Neuronal stem cell (in vitro differentiated cells): ENCODE measurements at regions not wholly inside any gene's neighbourhood (a gene's known extent, or its start where the extent isn't known, plus 50 kb on each side); places are given as distances from the start of the nearest gene placed in this dataset.

Experiments used
- DNase-seq: peaks from one replicate; pipeline ENCODE4 v3.0.0-alpha.2; 2013; ENCODE audit warnings: low spot score
- H2AFZ ChIP-seq: one replicate; pipeline ENCODE4 v1.6.1; 2013; ENCODE audit warnings: mild to moderate bottlenecking, low read length, inconsistent platforms
- H2AK5ac ChIP-seq: 2 replicates; pipeline ENCODE4 v1.6.1; 2013; ENCODE audit warnings: low read depth, mild to moderate bottlenecking, inconsistent platforms, low read length, moderate library complexity, mixed read lengths
- H2BK120ac ChIP-seq: 2 replicates; pipeline ENCODE4 v1.6.1; 2013; ENCODE audit warnings: low read depth, mild to moderate bottlenecking, inconsistent platforms, low read length, moderate library complexity, mixed read lengths
- H2BK12ac ChIP-seq: one replicate; pipeline ENCODE4 v1.6.1; 2013; ENCODE audit warnings: low read length, inconsistent platforms
- H2BK15ac ChIP-seq: 2 replicates; pipeline ENCODE4 v1.6.1; 2013; ENCODE audit warnings: mild to moderate bottlenecking, low read length, inconsistent platforms, mixed read lengths
- H2BK5ac ChIP-seq: one replicate; pipeline ENCODE4 v1.6.1; 2013; ENCODE audit warnings: inconsistent platforms, mild to moderate bottlenecking, low read length, moderate library complexity
- H3K14ac ChIP-seq: one replicate; pipeline ENCODE4 v1.6.1; 2013; ENCODE audit warnings: low read length, inconsistent platforms
- H3K18ac ChIP-seq: 2 replicates; pipeline ENCODE4 v1.6.1; 2013; ENCODE audit warnings: low read length, inconsistent platforms
- H3K23ac ChIP-seq: 2 replicates; pipeline ENCODE4 v1.6.1; 2013; ENCODE audit warnings: low read depth, mild to moderate bottlenecking, mixed read lengths, low read length, inconsistent platforms; ENCODE audit not compliant: poor library complexity
- H3K27ac ChIP-seq: replicated peaks from 3 replicates; pipeline ENCODE4 v1.5.1; 2013; ENCODE audit warnings: low read length, inconsistent platforms
- H3K27me3 ChIP-seq, 3 experiments: 2 replicates each; pipeline ENCODE4 v1.6.1; 2013; ENCODE audit warnings: low read length in 3 of 3, mild to moderate bottlenecking in 2 of 3, inconsistent platforms in 1 of 3, low read depth in 1 of 3, mixed read lengths in 1 of 3, moderate library complexity in 1 of 3; ENCODE audit not compliant: control insufficient read depth in 3 of 3, insufficient read depth in 3 of 3
- H3K36me3 ChIP-seq, 2 donors: replicated peaks in 1 of 2; 2 replicates each; pipeline ENCODE4 v1.6.1; 2013; ENCODE audit warnings: low read length in 2 of 2; ENCODE audit not compliant: control insufficient read depth in 2 of 2, insufficient read depth in 2 of 2
- H3K4ac ChIP-seq: 2 replicates; pipeline ENCODE4 v1.6.1; 2013; ENCODE audit warnings: inconsistent platforms, mild to moderate bottlenecking, low read length, moderate library complexity
- H3K4me1 ChIP-seq, 2 donors: 1 replicate in 1 of 2; 2 replicates in 1 of 2; pipeline ENCODE4 v1.6.1; 2013; ENCODE audit warnings: low read length in 2 of 2, low read depth in 1 of 2; ENCODE audit not compliant: control insufficient read depth in 2 of 2, insufficient read depth in 1 of 2
- H3K4me2 ChIP-seq: one replicate; pipeline ENCODE4 v1.6.1; 2013; ENCODE audit warnings: mild to moderate bottlenecking, low read length, inconsistent platforms; ENCODE audit not compliant: insufficient read depth, poor library complexity, severe bottlenecking
- H3K4me3 ChIP-seq, 2 donors: 2 replicates each; pipeline ENCODE4 v1.5.1; 2013; ENCODE audit warnings: low read length in 2 of 2, mild to moderate bottlenecking in 2 of 2, inconsistent platforms in 1 of 2, moderate library complexity in 1 of 2
- H3K79me1 ChIP-seq: one replicate; pipeline ENCODE4 v1.6.1; 2013; ENCODE audit warnings: low read depth, mild to moderate bottlenecking, inconsistent platforms, low read length, moderate library complexity
- H3K9ac ChIP-seq: one replicate; pipeline ENCODE4 v1.6.1; 2013; ENCODE audit warnings: mild to moderate bottlenecking, low read depth, low read length, inconsistent platforms; ENCODE audit not compliant: poor library complexity
- H3K9me3 ChIP-seq, 2 donors: replicated peaks in 1 of 2; 2 replicates each; pipeline versions ENCODE3 to v1.6.1; 2013; ENCODE audit warnings: low read length in 2 of 2, mild to moderate bottlenecking in 2 of 2, inconsistent platforms in 1 of 2, low read depth in 1 of 2, mixed read lengths in 1 of 2, moderate library complexity in 1 of 2; ENCODE audit not compliant: control insufficient read depth in 2 of 2, insufficient read depth in 1 of 2
- H4K8ac ChIP-seq: one replicate; pipeline ENCODE4 v1.6.1; 2013; ENCODE audit warnings: low read depth, mild to moderate bottlenecking, inconsistent platforms, low read length, moderate library complexity
- H4K91ac ChIP-seq: one replicate; pipeline ENCODE4 v1.6.1; 2013; ENCODE audit warnings: low read length, low read depth, mild to moderate bottlenecking, inconsistent platforms; ENCODE audit not compliant: poor library complexity
- WGBS, 2 donors: extraction: QIAGEN DNeasy Blood & Tissue Kit; methylation state at CpG; one replicate each; pipeline ENCODE4 v1.1.7; 2013; ENCODE audit warnings: missing lambda C conversion rate in 2 of 2, mixed read lengths in 1 of 2; ENCODE audit not compliant: insufficient read length in 2 of 2, insufficient replicate concordance in 1 of 2; ENCODE audit errors: extremely low coverage in 2 of 2; 5-methylcytosine and 5-hydroxymethylcytosine counted together

DNA sequence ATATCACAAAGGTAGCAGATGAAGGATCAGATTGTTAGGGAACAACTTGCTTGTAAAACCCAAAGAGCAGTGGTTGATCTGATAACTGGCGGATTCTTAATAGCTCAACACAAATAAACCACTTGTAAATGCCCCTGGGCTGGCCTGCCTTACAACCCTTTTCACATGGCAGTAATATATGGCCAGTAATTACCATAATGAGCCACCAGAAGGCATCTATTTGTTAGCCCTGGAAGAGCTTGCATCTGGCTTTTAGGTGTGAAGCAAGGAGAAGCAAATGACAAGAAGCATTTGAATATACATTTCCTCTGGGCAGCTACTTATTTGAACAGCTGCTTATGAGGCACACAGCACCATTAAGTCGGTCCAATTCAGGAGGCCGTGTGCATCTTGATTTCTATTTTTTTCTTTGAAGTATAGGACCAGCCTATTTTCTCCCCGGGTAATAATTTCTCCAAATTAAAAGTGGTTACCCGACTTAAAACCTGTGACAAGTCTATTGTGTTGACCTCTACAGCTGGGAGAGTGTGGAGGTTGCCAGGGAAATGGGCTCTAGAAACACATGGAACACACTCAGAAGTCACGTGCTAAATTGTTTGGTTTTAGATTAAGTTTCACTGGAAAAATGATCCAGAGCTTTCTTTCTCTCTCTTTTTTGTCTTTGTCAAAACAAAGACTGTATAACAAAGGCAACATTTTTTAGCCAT lies 113.4 kb downstream of the SEM1 start:
- Histone ChIP-seq H4K8ac (no peak overlapping the region), H3K27ac (no peak overlapping the region), H2BK120ac (no peak overlapping the region), H3K4me1 (peaks cover 0 to 16% of the 10 kb centered on the region in 2 donors), H2BK5ac (no peak overlapping the region), H3K9ac (no peak overlapping the region), H2AK5ac (no peak overlapping the region), H3K79me1 (no peaks in the 10 kb centered on the region), H3K27me3 (peaks cover 0 to 66% (median 0%) of the 10 kb centered on the region in 3 experiments), H3K4me2 (no peak overlapping the region), H3K4me3 (no peak overlapping the region), H2BK12ac (no peak overlapping the region), H2AFZ (no peak overlapping the region), H3K36me3 (no peaks in the 10 kb centered on the region), H3K4ac (no peak overlapping the region), H3K9me3 (no peaks in the 10 kb centered on the region), H4K91ac (no peak overlapping the region), H3K23ac (no peak overlapping the region), H3K18ac (no peak overlapping the region), H3K14ac (no peak overlapping the region), H2BK15ac (no peak overlapping the region)
- no peak for DNase-seq
- no CpG with 5 or more reads among the region's 6 CpGs for WGBS, 2 donors

DNA sequence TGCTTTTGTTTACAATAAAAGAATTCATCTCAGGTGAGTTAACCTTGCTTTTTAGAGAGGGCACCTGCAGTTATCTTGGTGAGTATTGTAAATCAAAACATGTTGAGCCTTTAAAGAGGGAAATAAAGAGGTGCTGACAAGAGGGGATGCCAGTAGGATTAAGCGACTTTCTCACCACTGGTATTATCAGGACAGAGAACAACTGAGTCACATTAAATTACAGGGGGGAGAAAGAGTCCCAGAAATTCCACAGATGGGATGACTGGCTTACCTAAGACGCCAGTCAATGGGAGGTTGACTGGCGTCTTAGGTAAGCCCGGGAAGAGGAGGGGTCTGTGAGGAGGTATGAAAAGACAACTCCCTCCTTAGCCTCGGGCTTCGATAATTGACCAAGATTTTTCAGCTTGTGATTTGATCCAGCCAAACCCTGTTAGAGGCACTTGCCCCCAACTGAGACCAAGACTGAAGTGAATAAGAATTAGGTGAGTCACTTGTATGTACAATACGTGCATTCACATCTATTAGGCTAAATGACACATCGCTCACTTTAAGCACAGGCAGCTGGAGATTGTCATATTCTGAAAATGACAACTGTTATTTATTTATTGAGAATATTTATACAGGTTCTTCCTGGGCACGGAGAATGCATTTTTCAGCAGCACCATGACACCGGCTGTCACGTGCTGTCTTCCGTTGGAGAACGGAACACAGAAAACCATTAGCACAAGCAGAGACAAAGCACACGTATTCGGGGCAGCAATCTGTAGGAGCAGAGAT lies 117.6 kb downstream of the SEM1 start:
- H3K27ac ChIP-seq = no peak overlapping the region
- H3K79me1 ChIP-seq = no peaks in the 10 kb centered on the region
- H3K36me3 ChIP-seq = no peaks in the 10 kb centered on the region
- no peak overlapping the region for H3K18ac ChIP-seq
- no peaks in the 10 kb centered on the region for H3K9me3 ChIP-seq
- no peak overlapping the region for H2BK15ac ChIP-seq
- H3K4me1 ChIP-seq = peaks cover 0 to 17% of the 10 kb centered on the region in 2 donors
- H2AFZ ChIP-seq = peak overlapping the region; percentile 36
- no peak overlapping the region for H2BK12ac ChIP-seq
- DNase-seq = no peak
- no peak overlapping the region for H2AK5ac ChIP-seq
- H3K27me3 ChIP-seq = peaks cover 0 to 62% (median 0%) of the 10 kb centered on the region in 3 experiments
- H4K91ac ChIP-seq = no peak overlapping the region
- no peak overlapping the region for H3K9ac ChIP-seq
- no peak overlapping the region for H3K4me3 ChIP-seq
- no peak overlapping the region for H3K14ac ChIP-seq
- no CpG with 5 or more reads among the region's 15 CpGs for WGBS, 2 donors
- H4K8ac ChIP-seq = no peak overlapping the region
- H3K23ac ChIP-seq = no peak overlapping the region
- no peak overlapping the region for H2BK120ac ChIP-seq
- H3K4ac ChIP-seq = no peak overlapping the region
- H3K4me2 ChIP-seq = no peak overlapping the region
- no peak overlapping the region for H2BK5ac ChIP-seq

DNA sequence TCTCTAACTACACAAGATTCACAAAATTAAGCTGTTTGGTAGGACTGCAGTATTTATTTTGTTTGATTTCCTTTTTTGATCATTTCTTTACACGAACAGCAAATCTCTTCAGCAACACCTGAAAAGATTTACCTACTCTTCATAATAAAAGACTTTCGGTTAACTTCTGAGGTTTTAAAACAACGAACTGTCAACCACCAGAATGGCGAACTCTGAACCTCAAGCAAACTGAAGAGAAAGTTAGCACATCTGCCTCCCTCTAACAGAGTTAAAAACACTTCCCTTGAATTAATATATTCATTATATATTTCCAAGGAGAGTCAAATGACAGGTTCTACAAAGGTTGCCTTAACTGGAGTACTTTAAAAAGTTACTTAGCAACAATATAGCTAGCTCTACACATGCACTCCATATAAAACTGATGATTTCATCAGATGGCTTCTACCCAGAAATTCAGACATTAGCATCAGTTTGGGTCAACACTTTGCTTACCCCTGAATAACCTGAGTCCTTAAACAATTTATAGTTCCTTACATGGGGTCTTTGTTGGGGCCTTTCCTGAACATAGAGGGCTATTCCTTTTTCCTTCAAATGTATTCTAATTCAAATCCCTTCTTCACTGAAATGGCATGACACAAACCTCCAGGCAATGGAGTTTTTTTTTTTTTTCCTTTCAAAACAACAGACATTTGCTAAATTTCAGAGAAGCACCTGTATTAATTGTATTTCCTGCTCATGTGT lies 118.3 kb downstream of the SEM1 start:
- Histone ChIP-seq H3K4me3 (no peak overlapping the region), H2AFZ (no peak overlapping the region), H2AK5ac (no peak overlapping the region), H3K9me3 (no peaks in the 10 kb centered on the region), H3K4me1 (peaks cover 0 to 17% of the 10 kb centered on the region in 2 donors), H3K23ac (no peak overlapping the region), H3K4ac (no peak overlapping the region), H3K27me3 (peaks cover 0 to 57% (median 0%) of the 10 kb centered on the region in 3 experiments), H3K14ac (no peak overlapping the region), H3K36me3 (no peaks in the 10 kb centered on the region), H4K8ac (no peak overlapping the region), H2BK12ac (no peak overlapping the region), H3K4me2 (no peak overlapping the region), H3K18ac (no peak overlapping the region), H3K9ac (no peak overlapping the region), H2BK120ac (no peak overlapping the region), H2BK15ac (no peak overlapping the region), H4K91ac (no peak overlapping the region), H2BK5ac (no peak overlapping the region), H3K27ac (no peak overlapping the region), H3K79me1 (no peaks in the 10 kb centered on the region)
- DNase-seq = no peak
- no CpG with 5 or more reads among the region's 4 CpGs for WGBS, 2 donors

DNA sequence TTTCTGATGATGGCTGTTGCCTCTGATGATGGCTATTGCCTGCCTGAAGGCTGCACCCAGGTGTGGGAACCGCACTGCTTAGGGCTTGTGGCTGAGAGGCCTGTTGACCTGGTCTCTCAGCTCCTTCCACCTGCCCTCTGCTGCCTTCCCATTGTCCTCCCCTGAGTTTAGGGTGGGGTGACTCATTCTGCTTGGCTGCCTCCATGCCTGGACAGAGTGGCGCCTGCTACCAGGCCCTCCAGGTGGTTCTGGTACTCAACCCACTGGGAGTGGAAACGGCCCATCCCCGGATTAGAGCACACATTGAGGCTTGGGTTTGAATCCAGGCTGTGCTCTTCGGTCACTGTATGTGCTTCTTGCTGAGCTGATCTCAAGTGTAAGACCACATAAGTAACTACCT lies 120.6 kb downstream of the SEM1 start:
- no peak overlapping the region for H2BK5ac ChIP-seq
- H4K91ac ChIP-seq = no peak overlapping the region
- no CpG with 5 or more reads among the region's 5 CpGs for WGBS, 2 donors
- no peak overlapping the region for H2BK120ac ChIP-seq
- H3K9me3 ChIP-seq = no peaks in the 10 kb centered on the region
- H3K14ac ChIP-seq = no peak overlapping the region
- no peak overlapping the region for H2BK15ac ChIP-seq
- peak overlapping the region; percentile 10 for H2AK5ac ChIP-seq
- H2AFZ ChIP-seq = no peak overlapping the region
- no peak overlapping the region for H3K27ac ChIP-seq
- H3K4me3 ChIP-seq = no peak overlapping the region
- no peaks in the 10 kb centered on the region for H3K79me1 ChIP-seq
- peak overlapping the region; percentile 0 for H2BK12ac ChIP-seq
- peaks cover 0 to 44% (median 0%) of the 10 kb centered on the region in 3 experiments for H3K27me3 ChIP-seq
- no peak overlapping the region for H3K23ac ChIP-seq
- H3K9ac ChIP-seq = no peak overlapping the region
- H3K4me2 ChIP-seq = no peak overlapping the region
- peaks cover 0 to 10% of the 10 kb centered on the region in 2 donors for H3K4me1 ChIP-seq
- H3K4ac ChIP-seq = no peak overlapping the region
- no peak overlapping the region for H4K8ac ChIP-seq
- no peak for DNase-seq
- peak overlapping the region; percentile 59 for H3K18ac ChIP-seq
- H3K36me3 ChIP-seq = no peaks in the 10 kb centered on the region
